HG03432 (cell line): ENCODE measurements at regions not wholly inside any gene's neighbourhood (a gene's known extent, or its start where the extent isn't known, plus 50 kb on each side); places are given as distances from the start of the nearest gene placed in this dataset.

Source experiments
- ATAC-seq: cut with Tn5 transposase; IDR thresholded peaks from one replicate; pipeline ENCODE4 v1.9.1; 2021; ENCODE audit warnings: mild to moderate bottlenecking, moderate library complexity; ENCODE audit not compliant: unreplicated experiment

GRCh38 chr4:162657966-162658365 lies 494.2 kb upstream of the FSTL5 start:
- no peak for ATAC-seq

DNA sequence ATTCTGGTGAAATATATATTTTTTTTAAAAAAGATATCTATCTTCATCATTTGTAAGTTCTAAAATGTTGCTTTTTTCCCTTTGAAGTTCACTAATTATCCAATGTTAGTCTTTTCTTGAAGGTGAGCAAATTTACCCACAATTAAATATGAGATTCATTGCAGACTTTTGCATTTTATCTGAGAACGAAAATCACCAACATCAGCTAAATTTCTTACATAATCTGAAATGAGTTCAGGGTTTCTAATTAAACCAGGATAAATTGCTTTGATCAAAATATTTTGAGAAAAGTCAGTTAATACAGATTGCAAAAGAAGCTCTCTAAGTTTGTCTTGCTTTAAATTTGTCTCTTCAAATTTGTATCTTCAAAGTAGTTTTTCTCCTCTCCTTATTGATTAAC lies 486.4 kb upstream of the FSTL5 start:
- ATAC-seq: no peak

DNA sequence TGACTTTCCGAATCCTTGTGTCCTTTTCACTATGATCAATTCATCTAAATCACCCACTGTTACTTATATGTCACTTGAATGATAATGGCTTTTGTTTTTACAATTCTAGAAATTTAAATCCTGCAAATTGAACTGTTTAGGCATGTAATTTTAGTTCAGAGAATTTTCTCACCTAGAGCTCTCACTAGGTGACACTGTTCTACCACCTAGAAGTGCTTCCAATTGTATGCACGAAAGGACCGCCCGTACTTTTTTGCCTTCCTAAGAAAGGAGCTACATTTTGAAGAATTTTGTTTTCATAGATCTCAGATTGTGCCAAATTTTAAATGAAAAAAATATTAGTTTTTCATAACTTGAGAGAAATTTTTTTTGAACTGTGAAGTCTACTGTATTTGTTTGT lies 481.6 kb upstream of the FSTL5 start:
- no peak for ATAC-seq

DNA sequence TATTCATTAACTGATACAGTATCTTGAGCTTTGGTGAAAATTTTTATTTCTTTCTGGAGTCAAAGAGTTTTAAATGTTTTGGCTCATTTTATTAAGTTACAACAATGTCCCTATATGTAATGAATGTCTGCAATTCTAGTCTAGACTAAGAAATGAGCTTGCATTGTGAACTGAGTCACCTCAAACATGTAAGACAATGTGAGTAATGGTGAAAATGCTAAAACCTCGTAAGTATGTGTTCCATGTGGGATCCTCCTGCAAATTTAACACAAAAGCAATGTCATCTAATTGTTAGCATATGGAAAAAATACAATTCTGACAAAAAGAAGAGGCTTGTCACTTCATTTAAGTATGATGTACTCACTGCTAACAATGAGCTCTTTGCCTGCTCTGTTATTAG lies 480.5 kb upstream of the FSTL5 start:
- ATAC-seq: no peak

GRCh38 chr4:162640152-162640551 lies 476.4 kb upstream of the FSTL5 start:
- ATAC-seq: no peak

GRCh38 chr4:162634390-162634789 lies 470.6 kb upstream of the FSTL5 start:
- no peak for ATAC-seq

GRCh38 chr4:162622664-162623063 lies 458.9 kb upstream of the FSTL5 start:
- no peak for ATAC-seq

- no peak for ATAC-seq
These were observed 446.3 kb upstream of the FSTL5 start for GRCh38 chr4:162610116-162610515.

DNA sequence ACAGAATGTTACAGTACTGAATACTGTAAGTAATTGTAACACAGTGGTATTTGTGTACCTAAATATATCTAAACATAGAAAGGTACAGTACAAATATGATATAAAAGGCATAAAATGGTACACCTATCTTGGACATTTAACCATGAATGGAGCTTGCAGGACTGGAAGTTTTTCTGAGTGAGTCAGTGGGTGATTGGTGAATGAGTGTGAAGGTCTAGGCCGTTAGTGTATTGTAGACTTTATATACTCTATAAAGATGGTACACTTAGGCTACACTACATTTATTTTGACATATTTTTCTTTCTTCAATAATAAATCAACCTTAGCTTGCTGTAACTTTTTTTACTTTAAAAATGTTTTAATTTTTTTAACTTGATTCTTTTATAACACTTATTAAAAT lies 422.5 kb upstream of the FSTL5 start:
- ATAC-seq: no peak

GRCh38 chr4:162582180-162582579 lies 418.4 kb upstream of the FSTL5 start:
- no peak for ATAC-seq

DNA sequence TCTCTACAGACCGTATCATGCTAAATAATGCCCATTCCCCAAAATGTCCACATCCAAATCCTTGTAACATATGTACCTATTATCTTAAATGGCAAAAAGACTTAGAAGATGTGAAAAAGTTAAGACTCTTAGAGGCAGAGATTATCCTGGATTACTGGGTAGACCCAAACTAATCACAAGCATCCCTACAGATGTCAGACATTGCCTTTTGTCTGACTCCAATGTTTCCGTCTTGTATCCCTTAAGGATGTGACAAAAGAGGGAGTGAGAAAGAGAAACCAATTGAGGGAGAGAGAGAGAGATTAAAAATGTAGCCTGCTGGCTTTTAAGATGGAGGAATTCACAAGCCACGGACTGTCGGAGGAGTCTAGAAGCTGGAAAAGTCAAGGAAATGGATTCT lies 401.9 kb upstream of the FSTL5 start:
- ATAC-seq: no peak

- ATAC-seq: no peak
These were observed 396.3 kb upstream of the FSTL5 start for GRCh38 chr4:162560073-162560472.

- ATAC-seq: peak; percentile 68
These were observed 393.8 kb upstream of the FSTL5 start for GRCh38 chr4:162557516-162558106.

GRCh38 chr4:162535121-162535520 lies 371.3 kb upstream of the FSTL5 start:
- peak; percentile 45 for ATAC-seq

GRCh38 chr4:162523171-162523570 lies 359.4 kb upstream of the FSTL5 start:
- no peak for ATAC-seq

- no peak for ATAC-seq
These were observed 358.9 kb upstream of the FSTL5 start for GRCh38 chr4:162522724-162523123.

DNA sequence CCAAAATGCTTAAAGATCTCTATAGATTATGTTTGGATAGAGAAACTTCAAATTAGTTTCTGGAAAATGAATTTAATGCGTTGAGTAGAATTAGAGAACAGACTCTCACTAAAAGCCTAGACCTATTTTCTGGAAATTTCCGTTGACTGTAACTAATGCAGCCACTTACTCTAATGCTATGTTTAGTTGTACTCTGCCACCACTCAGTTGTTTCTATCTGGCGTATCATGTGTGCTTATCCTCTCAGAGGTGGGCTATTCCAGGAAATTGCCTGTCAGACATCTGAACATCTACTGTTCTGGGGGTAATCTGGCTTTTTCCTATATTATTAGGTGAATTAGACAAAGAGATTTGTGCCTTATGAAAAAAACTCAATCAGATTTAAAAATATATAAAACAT lies 347.1 kb upstream of the FSTL5 start:
- no peak for ATAC-seq

DNA sequence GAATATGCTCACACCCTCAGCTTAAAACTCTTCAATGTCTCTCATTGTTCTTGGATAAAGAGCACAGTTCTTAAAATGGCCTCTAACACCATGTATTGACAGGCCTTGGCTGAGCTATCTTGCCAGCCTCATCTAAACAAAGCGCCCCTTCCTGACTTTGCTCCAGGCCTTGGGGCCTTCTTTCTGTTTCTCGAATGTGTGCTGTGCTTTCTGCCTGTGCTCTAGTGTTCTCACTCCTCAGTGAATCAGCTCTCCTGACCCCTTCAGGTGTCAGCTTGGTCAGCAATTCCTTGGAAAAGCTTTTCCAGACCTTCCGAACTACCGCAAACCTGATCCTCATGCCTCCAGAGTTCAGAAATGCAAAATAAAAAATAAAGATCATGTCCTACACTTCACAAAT lies 346.3 kb upstream of the FSTL5 start:
- ATAC-seq: no peak

DNA sequence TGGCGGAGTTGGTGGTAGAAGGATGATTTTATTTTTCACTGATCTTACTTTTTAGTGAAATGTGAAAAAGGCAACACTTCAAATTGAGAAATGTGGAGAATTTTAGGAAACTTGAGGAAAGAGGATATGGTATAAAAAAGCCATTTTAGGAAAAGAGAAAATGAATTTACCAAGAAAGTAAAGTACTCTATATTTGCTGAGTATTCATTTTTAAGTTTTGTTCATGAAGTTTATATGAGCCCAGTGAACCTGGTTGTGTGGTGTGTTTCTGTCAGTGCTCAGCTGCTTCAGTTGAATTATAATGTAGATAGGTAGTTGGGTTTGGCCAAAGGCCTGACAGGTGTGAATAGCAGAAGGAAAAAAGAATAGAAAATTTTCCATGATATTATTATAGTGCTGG lies 345.5 kb upstream of the FSTL5 start:
- no peak for ATAC-seq

DNA sequence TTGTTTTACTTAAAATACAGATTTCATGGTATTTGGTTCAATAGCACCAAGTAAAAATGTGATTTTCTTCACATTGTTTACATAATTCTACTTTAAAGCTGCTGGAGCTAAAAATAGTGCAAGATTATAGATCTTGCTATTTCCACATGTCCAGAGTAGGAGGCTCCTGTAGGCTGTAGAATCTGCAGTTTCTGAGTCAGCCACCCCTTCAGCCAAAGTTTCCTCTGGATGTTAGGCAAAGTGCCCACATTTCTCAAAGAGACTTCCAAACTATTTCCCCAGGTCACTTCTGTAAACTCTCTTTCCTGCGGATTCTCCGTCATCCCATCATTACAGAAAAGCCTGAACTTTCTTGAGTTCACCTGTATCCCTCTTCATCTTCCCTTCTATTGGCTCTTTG lies 342.5 kb upstream of the FSTL5 start:
- ATAC-seq: no peak

DNA sequence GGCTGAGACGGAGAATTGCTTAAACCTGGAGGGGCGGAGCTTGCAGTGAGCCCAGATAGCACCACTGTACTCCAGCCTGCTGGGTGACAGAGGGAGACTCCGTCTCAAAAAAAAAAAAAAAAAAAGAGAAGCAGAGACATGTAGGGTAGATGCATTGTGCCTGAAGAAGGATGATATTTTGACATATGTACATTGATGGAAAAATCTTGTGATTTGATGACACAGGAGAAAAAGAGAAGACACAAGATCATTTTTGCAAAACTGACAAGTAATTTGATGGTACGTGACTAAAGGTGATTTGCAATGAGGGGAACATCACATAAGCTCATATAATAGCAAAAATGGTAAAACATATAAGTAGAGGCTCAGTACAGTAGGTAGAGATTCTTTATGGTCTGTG lies 340.1 kb upstream of the FSTL5 start:
- ATAC-seq: no peak

GRCh38 chr4:162502109-162502508 lies 338.3 kb upstream of the FSTL5 start:
- no peak for ATAC-seq

DNA sequence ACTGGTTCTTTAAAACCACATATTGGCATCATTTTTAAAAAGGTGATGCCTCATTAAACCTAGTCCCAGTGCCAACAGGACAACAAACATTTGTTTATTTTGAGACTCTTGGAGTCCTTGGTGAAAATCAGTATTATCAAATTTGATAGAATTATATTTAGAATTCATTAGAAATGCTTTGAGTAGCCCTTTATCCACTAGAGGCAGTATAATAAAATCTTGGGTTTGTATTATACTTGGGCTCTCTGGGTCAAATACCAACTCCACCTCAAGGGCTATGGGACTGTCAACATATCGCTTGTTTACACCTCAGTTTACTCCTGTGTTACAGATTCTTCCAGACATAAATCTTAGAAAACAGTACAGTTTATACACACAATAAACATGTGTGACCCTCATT lies 335.7 kb upstream of the FSTL5 start:
- ATAC-seq: peak; percentile 52

DNA sequence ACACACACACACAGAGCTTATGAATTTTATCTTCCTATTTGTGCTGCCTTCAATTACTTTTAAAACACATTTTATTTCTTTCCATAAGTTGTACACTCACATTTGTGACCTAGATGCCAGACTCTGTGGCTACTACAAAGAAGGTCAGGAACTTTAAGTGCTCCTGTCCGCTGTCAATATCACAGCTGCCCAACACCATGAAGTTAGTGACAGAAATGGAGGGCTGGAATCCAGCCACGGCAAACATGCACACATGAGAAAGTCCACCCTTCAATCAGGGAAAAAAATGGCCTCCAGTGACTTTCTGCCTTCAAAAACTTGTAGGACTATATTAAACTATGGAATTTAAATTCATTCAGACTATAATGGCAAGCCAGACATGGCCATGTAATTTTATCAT lies 334.4 kb upstream of the FSTL5 start:
- no peak for ATAC-seq
